SK-N-SH (cell line): ENCODE measurements at regions not wholly inside any gene's neighbourhood (a gene's known extent, or its start where the extent isn't known, plus 50 kb on each side); places are given as distances from the start of the nearest gene placed in this dataset.

Source experiments
- CTCF ChIA-PET: fragments of 300-600, 350-600 bp; formaldehyde crosslinking; extraction: SDS; loops from one replicate; lab custom pipeline; 2021; lab: Yijun Ruan, JAX
- POLR2A ChIA-PET: fragments of 350-600 bp; sonication (Branson Sonifier 250); formaldehyde crosslinking; extraction: SDS; loops from one replicate; lab custom pipeline; 2020; ENCODE audit warnings: antibody characterized with exemption, inconsistent platforms; lab: Yijun Ruan, JAX
- DNase-seq: peaks from one replicate; pipeline ENCODE4 v3.0.0; 2012
- H2AFZ ChIP-seq: fragments of 200-600 bp; sonication (generic); 2 replicates; pipeline ENCODE4 v1.8.1; 2016; ENCODE audit warnings: antibody characterized with exemption, mild to moderate bottlenecking, low read depth
- H3F3A ChIP-seq: fragments of 200-600 bp; sonication (generic); replicated peaks from 2 replicates; pipeline ENCODE3; 2016; ENCODE audit warnings: antibody characterized with exemption, mild to moderate bottlenecking; ENCODE audit not compliant: insufficient read depth
- H3K27ac ChIP-seq, 2 experiments: fragments of 200-500 bp in 1 of 2; fragments of 200-600 bp in 1 of 2; sonication (Bioruptor generic) in 1 of 2; sonication (generic), shearing (Covaris generic) in 1 of 2; 2 replicates each; pipeline versions ENCODE4 v1.5.1 to v1.6.1; 2014 to 2016; ENCODE audit warnings: low read depth in 2 of 2, inconsistent platforms in 1 of 2, low read length in 1 of 2, mild to moderate bottlenecking in 1 of 2, mixed read lengths in 1 of 2
- H3K27me3 ChIP-seq: fragments of 200-600 bp; sonication (generic), shearing (Covaris generic); 2 replicates; pipeline ENCODE4 v1.6.1; 2016; ENCODE audit warnings: mixed run types; ENCODE audit not compliant: insufficient read depth
- H3K36me3 ChIP-seq, 2 experiments: fragments of 200-500 bp in 1 of 2; fragments of 200-600 bp in 1 of 2; sonication (Bioruptor generic) in 1 of 2; sonication (generic) in 1 of 2; replicated peaks in 1 of 2; 2 replicates each; pipeline versions ENCODE3 to v1.5.1; 2014 to 2016; ENCODE audit warnings: low read length in 1 of 2, mild to moderate bottlenecking in 1 of 2; ENCODE audit not compliant: insufficient read depth in 2 of 2, control insufficient read depth in 1 of 2
- H3K4me1 ChIP-seq, 2 experiments: fragments of 200-500 bp in 1 of 2; fragments of 200-600 bp in 1 of 2; sonication (Bioruptor generic) in 1 of 2; sonication (generic), shearing (Covaris generic) in 1 of 2; 2 replicates each; pipeline versions ENCODE4 v1.5.1 to v1.6.1; 2014 to 2016; ENCODE audit warnings: low read depth in 1 of 2, low read length in 1 of 2, mixed run types in 1 of 2; ENCODE audit not compliant: insufficient read depth in 2 of 2, control insufficient read depth in 1 of 2
- H3K4me2 ChIP-seq: fragments of 200-600 bp; sonication (generic), shearing (Covaris generic); 2 replicates; pipeline ENCODE4 v1.6.1; 2017; ENCODE audit warnings: mixed run types
- H3K4me3 ChIP-seq, 2 experiments: fragments of 200-500 bp in 1 of 2; fragments of 200-600 bp in 1 of 2; sonication (Bioruptor generic) in 1 of 2; sonication (generic), shearing (Covaris generic) in 1 of 2; 2 replicates each; pipeline versions ENCODE4 v1.5.1 to v1.8.1; 2014 to 2016; ENCODE audit warnings: low read depth in 2 of 2, inconsistent platforms in 1 of 2, low read length in 1 of 2, mild to moderate bottlenecking in 1 of 2, mixed read lengths in 1 of 2, moderate library complexity in 1 of 2
- H3K79me2 ChIP-seq: fragments of 200-600 bp; sonication (generic); 2 replicates; pipeline ENCODE4 v1.8.1; 2017; ENCODE audit warnings: mild to moderate bottlenecking; ENCODE audit not compliant: insufficient read depth
- H3K9ac ChIP-seq: fragments of 200-600 bp; sonication (generic); 2 replicates; pipeline ENCODE4 v1.6.1; 2017; ENCODE audit warnings: mixed run types
- H3K9me2 ChIP-seq: fragments of 200-600 bp; sonication (generic); 2 replicates; pipeline ENCODE4 v1.6.1; 2017; ENCODE audit warnings: mixed run types
- H3K9me3 ChIP-seq: fragments of 200-600 bp; sonication (generic); 2 replicates; pipeline ENCODE4 v1.6.1; 2017; ENCODE audit warnings: mixed run types, mild to moderate bottlenecking, moderate library complexity
- H4K20me1 ChIP-seq: fragments of 200-600 bp; sonication (generic); 2 replicates; pipeline ENCODE4 v1.6.1; 2017; ENCODE audit warnings: mild to moderate bottlenecking, mixed run types; ENCODE audit not compliant: insufficient read depth
- CTCF ChIP-seq: fragments of 200-600 bp; sonication (generic); IDR thresholded peaks from 2 replicates; pipeline ENCODE4 v1.6.1; 2017; ENCODE audit warnings: antibody characterized with exemption, mild to moderate bottlenecking, moderate library complexity
- ELF1 ChIP-seq: IDR thresholded peaks from 2 replicates; pipeline ENCODE4 v1.4.0; 2012
- EP300 ChIP-seq, 2 experiments: IDR thresholded peaks; 2 replicates each; pipeline versions ENCODE4 v1.4.0 to v1.6.1; 2012; ENCODE audit warnings: borderline replicate concordance in 1 of 2, low read depth in 1 of 2, low read length in 1 of 2
- FOSL2 ChIP-seq: IDR thresholded peaks from 2 replicates; pipeline ENCODE4 v1.4.0; 2012; ENCODE audit warnings: low read depth, mild to moderate bottlenecking, moderate library complexity, borderline replicate concordance
- IRF3 ChIP-seq: fragments of 150-350 bp; IDR thresholded peaks from 2 replicates; pipeline ENCODE4 v1.6.1; 2016; ENCODE audit warnings: mild to moderate bottlenecking, low read depth, low read length
- MAX ChIP-seq: IDR thresholded peaks from 2 replicates; pipeline ENCODE4 v1.4.0; 2012; ENCODE audit warnings: low read depth
- POLR2AphosphoS5 ChIP-seq: IDR thresholded peaks from 2 replicates; pipeline ENCODE4 v1.6.1; 2012; ENCODE audit warnings: low read depth, low read length
- RAD21 ChIP-seq: IDR thresholded peaks from 2 replicates; pipeline ENCODE4 v1.6.1; 2012; ENCODE audit warnings: mild to moderate bottlenecking, low read length
- REST ChIP-seq: IDR thresholded peaks from 2 replicates; pipeline ENCODE4 v1.6.1; 2012; ENCODE audit warnings: mild to moderate bottlenecking, low read depth, low read length, moderate library complexity
- RFX5 ChIP-seq: IDR thresholded peaks from 2 replicates; pipeline ENCODE4 v1.6.1; 2012; ENCODE audit warnings: mild to moderate bottlenecking, improper control_type of control experiment, low read length
- SMC3 ChIP-seq: IDR thresholded peaks from 2 replicates; pipeline ENCODE4 v1.6.1; 2012; ENCODE audit warnings: low read depth, low read length, improper control_type of control experiment
- USF1 ChIP-seq: IDR thresholded peaks from 2 replicates; pipeline ENCODE4 v1.4.0; 2012; ENCODE audit warnings: low read depth, borderline replicate concordance
- WGBS: methylation state at CpG from one replicate; pipeline ENCODE4 v1.1.6; 2017; ENCODE audit warnings: low lambda C conversion rate; 5-methylcytosine and 5-hydroxymethylcytosine counted together

- no peak for TF ChIP-seq IRF3
Measured at GRCh38 chr4:180550106-180550505, 1693.1 kb upstream of the TENM3 start (continued).

- CTCF ChIA-PET = interaction anchor here (0.9 to 1.3 kb wide), 4 partner anchors 12 to 96 kb away, joined by 3 to 4 read pairs (median 3); no protein-coding TSS in a partner anchor
- Histone ChIP-seq H3K4me2 (no peak overlapping the region), H3K27ac (no peak overlapping the region), H3K79me2 (no peaks in the 10 kb centered on the region), H2AFZ (no peak overlapping the region), H3K36me3 (no peaks in the 10 kb centered on the region), H3K4me1 (peaks cover 0 to 4% of the 10 kb centered on the region in 2 experiments; a peak in 1 of 4 replicates), H3K9ac (no peak overlapping the region), H3K27me3 (no peaks in the 10 kb centered on the region), H3K4me3 (no peak overlapping the region), H3K9me2 (no peaks in the 10 kb centered on the region), H3K9me3 (no peaks in the 10 kb centered on the region), H3F3A (no peaks in the 10 kb centered on the region), H4K20me1 (no peaks in the 10 kb centered on the region)
- TF ChIP-seq IRF3 = no peak
- no peak for TF ChIP-seq REST
- peak; percentile 45 for TF ChIP-seq CTCF
- peak; percentile 15 for DNase-seq
- POLR2A ChIA-PET = no interaction called here
- 3% methylated on average over 3 of the region's 3 CpGs for WGBS
Measured at GRCh38 chr4:180557348-180557747, 1685.9 kb upstream of the TENM3 start.

GRCh38 chr4:180557950-180558349, 1685.3 kb upstream of the TENM3 start:
- POLR2A ChIA-PET = no interaction called here
- Histone ChIP-seq H3K4me2 (no peak overlapping the region), H3K9me2 (no peaks in the 10 kb centered on the region), H3K79me2 (no peaks in the 10 kb centered on the region), H3K4me3 (no peak overlapping the region), H3K4me1 (peaks cover 0 to 4% of the 10 kb centered on the region in 2 experiments; a peak in 1 of 4 replicates), H3K9me3 (no peaks in the 10 kb centered on the region), H3K27ac (no peak overlapping the region), H3K27me3 (no peaks in the 10 kb centered on the region), H2AFZ (no peak overlapping the region), H4K20me1 (no peaks in the 10 kb centered on the region), H3F3A (no peaks in the 10 kb centered on the region), H3K36me3 (no peaks in the 10 kb centered on the region), H3K9ac (no peak overlapping the region)
- CTCF ChIA-PET = interaction anchor here (0.5 to 1.2 kb wide), 2 partner anchors 12 to 1058 kb away, joined by 3 read pairs; no protein-coding TSS in a partner anchor
- TF ChIP-seq ELF1 = no peak
- TF ChIP-seq RAD21 = no peak
- no peak for TF ChIP-seq USF1
- no peak for TF ChIP-seq SMC3
- TF ChIP-seq EP300 (IDR thresholded peaks at IDR 0.05; ENCODE audit: borderline replicate concordance in 1 of 2, low read depth in 1 of 2, low read length in 1 of 2) = no peak
- TF ChIP-seq RFX5 = no peak
- no peak for TF ChIP-seq POLR2AphosphoS5
- TF ChIP-seq MAX = no peak
- no peak for TF ChIP-seq FOSL2
- 2% methylated on average over 4 of the region's 4 CpGs for WGBS
- no peak for DNase-seq
